GM18868 (cell line): ENCODE measurements at regions not wholly inside any gene's neighbourhood (a gene's known extent, or its start where the extent isn't known, plus 50 kb on each side); places are given as distances from the start of the nearest gene placed in this dataset.

ENCODE experiments used
- ATAC-seq: cut with Tn5 transposase; IDR thresholded peaks from one replicate; pipeline ENCODE4 v1.9.1; 2021; ENCODE audit warnings: mild to moderate bottlenecking, moderate library complexity; ENCODE audit not compliant: unreplicated experiment

DNA sequence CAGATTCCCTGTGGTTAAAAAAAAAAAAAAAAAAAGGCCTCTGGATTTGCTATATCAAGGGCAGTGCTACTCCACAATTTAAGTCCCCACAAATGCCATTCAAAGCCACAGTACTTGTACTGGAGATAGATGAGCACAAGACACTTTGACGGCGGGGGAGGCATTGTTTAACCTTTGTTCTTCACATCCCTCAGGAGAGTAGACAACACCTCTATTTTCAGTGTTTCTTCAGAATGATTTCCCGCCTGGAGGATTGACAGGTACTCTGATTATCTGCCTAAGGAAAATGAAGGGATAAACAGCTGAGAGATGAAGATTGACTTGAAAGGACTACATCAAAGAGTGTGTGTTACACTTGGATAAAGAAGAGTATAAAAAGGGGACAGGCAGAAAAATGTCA is 58.7 kb downstream of the OTOL1 start:
- ATAC-seq: no peak

- ATAC-seq: no peak
Measured at GRCh38 chr3:161556533-161556932, 59.9 kb downstream of the OTOL1 start.

GRCh38 chr3:161556941-161557340 is 60.3 kb downstream of the OTOL1 start:
- ATAC-seq: no peak

GRCh38 chr3:161557445-161558150 is 61.0 kb downstream of the OTOL1 start:
- ATAC-seq: no peak

- no peak for ATAC-seq
Measured at GRCh38 chr3:161558236-161558635, 61.6 kb downstream of the OTOL1 start.

GRCh38 chr3:161559177-161559998 is 62.8 kb downstream of the OTOL1 start:
- peak; percentile 68 for ATAC-seq

DNA sequence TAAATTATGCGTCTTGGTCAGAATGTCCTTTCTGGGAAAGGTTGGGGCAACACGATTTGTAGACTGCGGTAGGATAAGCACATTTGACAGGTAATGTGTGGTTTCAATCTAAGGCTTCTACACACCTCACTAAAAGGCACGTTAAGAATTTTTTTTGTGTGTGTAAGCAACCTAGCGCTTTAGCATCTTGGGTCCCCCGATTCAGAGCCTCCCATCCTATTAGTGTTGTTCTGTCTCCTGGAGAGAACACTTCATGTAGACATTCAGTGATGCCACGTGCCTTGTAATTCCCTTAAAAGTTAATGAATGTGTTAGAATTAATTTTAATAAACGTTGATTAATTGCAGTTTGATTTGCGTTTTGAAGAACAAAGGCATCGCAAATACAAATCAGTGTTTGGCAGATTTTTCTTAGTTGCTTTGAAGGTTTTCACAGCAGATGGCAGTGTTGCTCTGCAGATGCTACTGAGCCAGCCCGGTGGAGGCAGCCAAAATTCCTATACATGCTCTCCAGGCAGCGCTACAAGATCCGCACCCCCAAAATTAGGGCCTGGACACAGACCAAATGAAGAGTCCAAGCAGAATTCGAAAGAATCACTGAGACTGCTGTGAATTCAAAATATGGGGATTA is 63.5 kb downstream of the OTOL1 start:
- no peak for ATAC-seq

DNA sequence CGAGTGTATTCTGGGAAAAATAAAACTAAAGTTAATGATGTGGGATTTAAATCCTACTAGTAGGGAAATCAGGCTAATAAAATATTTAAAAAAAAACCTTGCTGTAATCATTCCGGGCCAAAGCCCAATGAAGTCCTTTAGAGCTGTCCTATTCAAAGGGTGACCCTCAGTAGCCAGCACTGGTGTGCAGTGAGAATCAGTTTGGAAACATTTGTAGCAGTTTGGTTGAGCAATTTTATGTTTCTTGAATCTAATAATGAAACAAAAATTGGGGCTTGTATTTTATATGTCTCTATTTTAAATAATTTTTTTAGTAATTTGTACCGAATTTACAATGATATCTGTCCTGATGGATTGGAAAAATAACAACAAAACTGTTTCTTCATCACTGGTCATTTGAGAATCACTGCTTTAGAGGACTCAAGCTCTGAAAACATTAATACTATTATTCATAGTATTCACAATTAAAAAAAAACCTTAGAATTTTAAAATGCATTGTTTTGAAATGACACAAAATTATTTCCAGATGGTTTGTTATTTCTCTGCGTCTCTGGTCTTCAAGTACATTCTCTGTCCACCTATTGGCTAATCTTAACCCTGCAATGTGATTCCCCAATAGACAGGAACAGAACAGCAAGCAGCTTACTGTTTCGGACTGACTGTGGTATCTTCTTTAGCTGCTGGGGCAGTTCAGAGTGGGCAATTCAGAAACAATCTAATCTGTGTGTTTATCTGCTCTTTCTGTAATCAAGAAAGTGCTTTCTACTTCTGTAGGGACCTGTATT is 71.2 kb downstream of the OTOL1 start:
- peak; percentile 43 for ATAC-seq

DNA sequence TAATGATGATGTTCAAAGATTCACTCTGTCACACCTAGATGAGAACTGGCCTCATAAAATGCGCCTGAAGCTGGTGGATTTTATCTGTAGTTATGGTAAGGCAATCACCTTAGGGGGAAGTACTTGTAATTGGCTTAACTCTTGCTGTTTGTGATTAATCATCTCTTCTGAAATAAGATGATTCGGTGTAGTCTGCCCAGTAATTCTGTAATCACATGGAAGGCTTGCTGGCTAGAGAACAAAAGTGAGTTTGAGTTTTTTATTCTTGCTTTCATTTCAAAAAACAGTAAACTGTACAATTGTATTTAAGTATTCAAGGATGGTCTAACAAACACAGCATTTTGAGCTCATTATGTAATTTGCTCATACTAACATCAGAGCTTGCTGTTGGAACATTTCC is 72.1 kb downstream of the OTOL1 start:
- no peak for ATAC-seq

- ATAC-seq: no peak
Measured at GRCh38 chr3:161571951-161572350, 75.3 kb downstream of the OTOL1 start.

- no peak for ATAC-seq
Measured at GRCh38 chr3:161573136-161573535, 76.5 kb downstream of the OTOL1 start.

- no peak for ATAC-seq
Measured at GRCh38 chr3:161575901-161576300, 79.3 kb downstream of the OTOL1 start.

DNA sequence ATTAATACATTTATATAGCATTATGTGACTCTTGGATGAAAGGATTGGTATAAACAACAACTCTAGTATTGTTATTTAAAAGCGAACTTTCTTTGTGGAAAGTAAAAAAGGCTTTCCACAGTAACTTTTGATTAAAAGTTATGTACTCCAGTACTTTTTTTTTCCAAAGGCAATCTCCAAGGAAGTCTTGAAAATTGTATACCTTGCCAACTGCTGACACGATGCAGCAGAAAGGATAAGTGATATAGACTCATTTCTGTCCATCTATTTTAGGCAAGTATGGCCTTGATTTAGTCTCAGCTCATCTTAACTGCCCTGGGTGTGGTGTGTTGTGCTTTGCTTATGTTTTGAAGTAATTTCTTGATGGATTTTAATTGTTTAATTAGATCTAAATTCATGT is 79.7 kb downstream of the OTOL1 start:
- ATAC-seq: no peak

GRCh38 chr3:161576714-161577510 is 80.3 kb downstream of the OTOL1 start:
- ATAC-seq: no peak

DNA sequence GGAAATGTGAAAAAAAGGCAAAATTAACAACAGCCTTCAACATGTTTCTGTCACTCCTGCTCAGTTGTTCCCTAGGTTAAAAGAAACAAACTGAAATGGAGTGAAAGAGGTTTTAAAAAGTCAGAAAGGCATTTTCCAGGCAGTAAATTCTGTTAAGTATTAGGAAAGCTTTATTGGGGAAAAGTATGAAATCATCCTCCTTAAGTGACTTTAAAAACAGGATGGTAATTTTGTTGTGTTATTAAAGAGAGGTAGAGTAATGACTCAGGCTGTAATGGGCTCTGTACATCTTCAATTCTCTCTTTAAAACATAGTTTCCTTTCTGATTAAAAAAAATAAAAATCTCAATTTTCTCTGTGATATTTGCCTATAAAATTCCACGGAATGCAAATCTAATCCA is 81.1 kb downstream of the OTOL1 start:
- ATAC-seq: no peak

GRCh38 chr3:161579395-161580126 is 83.0 kb downstream of the OTOL1 start:
- no peak for ATAC-seq

DNA sequence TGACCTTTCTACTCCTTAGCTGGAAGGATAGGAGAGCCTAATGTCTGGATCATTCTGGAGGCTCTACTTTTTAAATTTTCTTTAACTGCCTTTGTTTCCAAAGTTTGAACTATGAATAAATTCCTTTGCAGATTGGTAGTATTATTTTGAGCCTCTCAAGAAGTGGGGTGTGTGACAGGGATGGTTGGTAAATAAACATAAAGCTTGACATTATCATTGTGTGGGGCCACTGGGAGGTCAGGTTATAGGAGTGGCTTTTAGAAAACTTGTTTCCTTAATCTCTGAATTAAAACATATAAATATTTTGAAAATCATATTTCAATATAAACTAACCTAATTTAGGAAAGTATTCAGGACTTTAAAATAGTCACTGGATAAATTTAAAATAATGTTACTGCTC is 89.3 kb downstream of the OTOL1 start:
- ATAC-seq: no peak

DNA sequence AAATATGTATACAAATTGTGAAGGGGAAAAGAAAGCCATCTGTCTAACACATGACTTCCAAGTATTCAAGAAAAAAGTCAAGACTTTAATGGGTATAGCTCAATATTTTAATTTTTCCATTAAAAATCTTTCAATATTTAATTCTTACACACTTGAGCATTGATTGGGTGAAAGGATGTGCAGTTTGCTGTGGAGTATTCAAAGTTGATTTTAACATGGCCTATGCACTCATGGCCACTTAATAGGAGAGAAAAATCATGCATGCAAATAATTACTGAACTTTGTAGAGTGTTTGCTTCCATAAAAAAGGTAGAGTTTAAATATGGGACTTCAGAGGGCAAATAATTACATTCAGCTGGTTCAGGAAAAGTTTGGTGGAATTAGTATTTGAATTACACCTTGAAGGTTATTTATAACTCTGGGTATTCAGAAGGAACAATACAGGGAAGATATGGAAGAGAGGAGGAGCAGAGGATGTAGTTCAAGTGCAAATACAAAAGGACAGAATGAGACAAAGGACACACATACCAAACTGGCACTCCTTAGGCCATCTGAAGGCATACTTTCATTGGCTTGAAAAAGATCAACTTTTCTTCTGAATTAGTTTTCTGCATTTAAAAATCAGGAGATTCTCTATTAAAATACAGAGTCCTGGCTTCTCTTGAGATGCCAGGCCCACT is 90.1 kb downstream of the OTOL1 start:
- ATAC-seq: no peak

DNA sequence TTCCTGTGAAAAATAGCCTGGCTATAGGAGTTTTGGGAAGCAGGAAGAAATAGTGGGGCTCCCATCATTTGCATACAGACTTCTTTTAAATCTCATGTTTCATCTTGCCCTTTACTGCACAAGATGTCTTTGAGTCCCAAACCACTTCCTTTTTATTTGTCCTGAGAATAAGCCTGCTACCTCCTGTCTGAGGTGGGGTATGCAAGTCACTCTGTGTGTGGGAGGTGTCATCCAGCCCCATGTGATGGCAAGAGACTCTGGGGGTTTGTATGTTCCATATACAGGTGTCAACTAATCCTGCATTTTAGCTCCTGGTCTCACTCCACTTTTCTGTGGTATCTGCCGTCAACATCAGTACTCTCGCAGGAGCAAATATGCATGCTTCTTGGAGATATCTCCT is 102.0 kb downstream of the OTOL1 start:
- no peak for ATAC-seq
